ENCODE measurements at regions not wholly inside any gene's neighbourhood (a gene's known extent, or its start where the extent isn't known, plus 50 kb on each side); places are given as distances from the start of the nearest gene placed in this dataset.
"Not testable (repeated sequence)": the region's sequence is repeated elsewhere in the genome, so short reads cannot be mapped to it uniquely, and the experiment has no call there.

GRCh38 chr20:26201026-26201425 is 504.4 kb upstream of the ZNF337 start:
- H3K4me3 Mint-ChIP-seq; H3K4me1 Mint-ChIP-seq (ENCODE audit: low read depth); H3K27me3 Mint-ChIP-seq; H3K36me3 Mint-ChIP-seq (ENCODE audit: low read depth); H3K9me3 Mint-ChIP-seq; H3K27ac Mint-ChIP-seq: not testable (repeated sequence)

GRCh38 chr20:26187329-26187728 is 490.7 kb upstream of the ZNF337 start:
- not testable (repeated sequence) for H3K27me3 Mint-ChIP-seq; H3K27ac Mint-ChIP-seq; H3K4me1 Mint-ChIP-seq (ENCODE audit: low read depth)

DNA sequence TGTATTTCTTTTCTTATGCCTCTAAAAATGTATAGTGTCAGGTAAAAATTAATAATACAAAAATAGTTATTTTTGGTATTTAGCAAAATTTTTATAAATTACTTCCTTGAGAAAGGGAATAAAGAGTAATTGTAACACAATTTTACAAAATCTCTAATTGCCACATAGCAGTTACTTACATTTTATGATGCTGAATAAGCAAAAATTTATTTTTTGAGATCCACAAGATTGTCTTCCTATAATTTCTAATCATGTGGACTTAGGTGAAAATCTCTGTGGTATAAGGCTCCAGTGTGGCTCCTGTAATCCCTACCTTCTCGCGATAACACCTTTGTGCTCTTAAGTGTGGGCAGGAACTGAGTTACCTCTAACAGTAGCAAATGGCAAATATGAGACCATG is 487.1 kb upstream of the ZNF337 start:
- not testable (repeated sequence) for H3K4me3 Mint-ChIP-seq; H3K27ac Mint-ChIP-seq; H3K27me3 Mint-ChIP-seq; H3K4me1 Mint-ChIP-seq (ENCODE audit: low read depth); H3K9me3 Mint-ChIP-seq; H3K36me3 Mint-ChIP-seq (ENCODE audit: low read depth)

More at GRCh38 chr20:26187329-26187728, 490.7 kb upstream of the ZNF337 start:
- not testable (repeated sequence) for H3K4me3 Mint-ChIP-seq; H3K36me3 Mint-ChIP-seq (ENCODE audit: low read depth); H3K9me3 Mint-ChIP-seq

DNA sequence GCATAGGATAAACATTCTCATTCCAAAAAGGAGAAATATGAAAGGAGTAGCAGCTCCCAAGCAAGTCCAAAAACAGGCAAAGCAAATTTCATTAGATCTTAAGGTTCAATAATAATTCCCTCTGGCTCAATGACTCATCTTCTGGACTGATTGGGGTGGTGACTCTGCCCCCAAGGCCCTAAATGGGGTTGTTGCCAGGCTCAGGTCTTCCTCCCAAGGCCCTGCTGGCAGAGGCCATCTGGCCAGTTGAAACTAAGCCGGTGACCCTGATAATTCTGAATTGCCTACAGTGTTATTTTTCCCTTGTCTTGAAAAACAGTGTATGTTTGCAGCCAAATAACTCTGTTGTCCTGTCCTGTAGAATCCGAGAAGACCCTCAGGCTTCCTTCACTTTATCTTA is 484.7 kb upstream of the ZNF337 start:
- H3K4me3 Mint-ChIP-seq; H3K27me3 Mint-ChIP-seq; H3K36me3 Mint-ChIP-seq (ENCODE audit: low read depth); H3K9me3 Mint-ChIP-seq; H3K4me1 Mint-ChIP-seq (ENCODE audit: low read depth); H3K27ac Mint-ChIP-seq: not testable (repeated sequence)

GRCh38 chr20:26171875-26172274 is 475.2 kb upstream of the ZNF337 start:
- H3K27ac Mint-ChIP-seq; H3K36me3 Mint-ChIP-seq (ENCODE audit: low read depth); H3K27me3 Mint-ChIP-seq; H3K4me1 Mint-ChIP-seq (ENCODE audit: low read depth); H3K4me3 Mint-ChIP-seq; H3K9me3 Mint-ChIP-seq: not testable (repeated sequence)

GRCh38 chr20:26169506-26169905 is 472.9 kb upstream of the ZNF337 start:
- Mint-ChIP-seq H3K36me3 (ENCODE audit: low read depth) (no peaks in the 10 kb centered on the region), H3K27me3 (peaks cover 3% of the 10 kb centered on the region), H3K27ac (no peak overlapping the region), H3K4me1 (ENCODE audit: low read depth) (no peaks in the 10 kb centered on the region), H3K4me3 (no peak overlapping the region), H3K9me3 (no peaks in the 10 kb centered on the region)

DNA sequence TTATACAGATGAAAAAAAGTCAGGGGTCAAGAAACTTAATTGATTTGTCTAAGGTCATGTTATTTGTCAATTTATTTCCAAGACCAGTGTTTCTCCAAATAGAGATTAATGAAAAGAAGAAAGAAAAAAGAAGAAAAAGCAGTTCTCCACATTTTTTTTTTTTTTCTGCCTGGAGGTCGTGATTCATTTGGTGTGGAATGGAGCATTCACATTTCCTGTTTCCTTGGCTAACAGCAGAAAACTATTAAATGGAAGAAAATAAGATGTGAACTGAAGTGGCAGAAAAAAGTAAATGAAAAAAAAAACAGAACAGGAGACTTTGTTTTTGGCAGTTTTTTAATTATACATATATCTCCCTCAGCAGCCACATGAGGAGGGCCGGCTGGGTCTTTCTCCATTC is 470.8 kb upstream of the ZNF337 start:
- Mint-ChIP-seq H3K27ac (no peak overlapping the region), H3K27me3 (peaks cover 6% of the 10 kb centered on the region)

GRCh38 chr20:26163890-26164289 is 467.2 kb upstream of the ZNF337 start:
- no peaks in the 10 kb centered on the region for H3K36me3 Mint-ChIP-seq (ENCODE audit: low read depth)
- H3K9me3 Mint-ChIP-seq = no peaks in the 10 kb centered on the region
- no peak overlapping the region for H3K4me3 Mint-ChIP-seq
- H3K27me3 Mint-ChIP-seq = peaks cover 3% of the 10 kb centered on the region
- H3K27ac Mint-ChIP-seq = no peak overlapping the region
- H3K4me1 Mint-ChIP-seq (ENCODE audit: low read depth) = no peaks in the 10 kb centered on the region

More for the DNA sequence above, 470.8 kb upstream of the ZNF337 start:
- H3K4me3 Mint-ChIP-seq = no peak overlapping the region
- no peaks in the 10 kb centered on the region for H3K36me3 Mint-ChIP-seq (ENCODE audit: low read depth)
- H3K4me1 Mint-ChIP-seq (ENCODE audit: low read depth) = no peaks in the 10 kb centered on the region
- no peaks in the 10 kb centered on the region for H3K9me3 Mint-ChIP-seq

- H3K27me3 Mint-ChIP-seq; H3K4me3 Mint-ChIP-seq; H3K36me3 Mint-ChIP-seq (ENCODE audit: low read depth); H3K27ac Mint-ChIP-seq; H3K9me3 Mint-ChIP-seq; H3K4me1 Mint-ChIP-seq (ENCODE audit: low read depth): not testable (repeated sequence)
Observed at GRCh38 chr20:26163151-26163550, 466.5 kb upstream of the ZNF337 start.

GRCh38 chr20:26161741-26162140 is 465.1 kb upstream of the ZNF337 start:
- H3K36me3 Mint-ChIP-seq (ENCODE audit: low read depth) = not testable (repeated sequence)

GRCh38 chr20:26160916-26161315 is 464.3 kb upstream of the ZNF337 start:
- H3K4me1 Mint-ChIP-seq (ENCODE audit: low read depth); H3K4me3 Mint-ChIP-seq; H3K27ac Mint-ChIP-seq; H3K27me3 Mint-ChIP-seq; H3K36me3 Mint-ChIP-seq (ENCODE audit: low read depth); H3K9me3 Mint-ChIP-seq: not testable (repeated sequence)

More at GRCh38 chr20:26161741-26162140, 465.1 kb upstream of the ZNF337 start:
- H3K27me3 Mint-ChIP-seq; H3K9me3 Mint-ChIP-seq; H3K4me3 Mint-ChIP-seq; H3K27ac Mint-ChIP-seq; H3K4me1 Mint-ChIP-seq (ENCODE audit: low read depth): not testable (repeated sequence)

DNA sequence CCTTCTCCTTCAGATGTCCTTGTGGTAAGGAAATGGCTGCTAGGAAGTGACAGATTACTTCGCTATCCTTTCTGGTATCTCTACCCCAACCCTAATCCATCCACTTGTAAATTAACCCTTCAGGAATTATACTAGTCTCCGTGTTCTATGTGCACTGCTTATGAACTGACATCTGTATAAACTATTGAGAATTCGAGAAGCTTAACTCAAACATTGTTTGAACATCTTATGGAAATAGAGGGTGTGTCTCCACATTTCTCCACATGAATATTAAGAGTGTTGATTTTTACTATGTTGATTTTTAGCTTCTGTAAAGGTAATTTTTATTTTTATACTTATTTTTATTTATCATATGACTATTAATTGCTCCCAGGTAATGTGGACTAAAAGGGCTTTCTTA is 457.6 kb upstream of the ZNF337 start:
- no peaks in the 10 kb centered on the region for H3K27me3 Mint-ChIP-seq
- peaks cover 3% of the 10 kb centered on the region for H3K9me3 Mint-ChIP-seq
- no peaks in the 10 kb centered on the region for H3K4me1 Mint-ChIP-seq (ENCODE audit: low read depth)
- no peak overlapping the region for H3K4me3 Mint-ChIP-seq
- no peaks in the 10 kb centered on the region for H3K36me3 Mint-ChIP-seq (ENCODE audit: low read depth)
- H3K27ac Mint-ChIP-seq = no peak overlapping the region

DNA sequence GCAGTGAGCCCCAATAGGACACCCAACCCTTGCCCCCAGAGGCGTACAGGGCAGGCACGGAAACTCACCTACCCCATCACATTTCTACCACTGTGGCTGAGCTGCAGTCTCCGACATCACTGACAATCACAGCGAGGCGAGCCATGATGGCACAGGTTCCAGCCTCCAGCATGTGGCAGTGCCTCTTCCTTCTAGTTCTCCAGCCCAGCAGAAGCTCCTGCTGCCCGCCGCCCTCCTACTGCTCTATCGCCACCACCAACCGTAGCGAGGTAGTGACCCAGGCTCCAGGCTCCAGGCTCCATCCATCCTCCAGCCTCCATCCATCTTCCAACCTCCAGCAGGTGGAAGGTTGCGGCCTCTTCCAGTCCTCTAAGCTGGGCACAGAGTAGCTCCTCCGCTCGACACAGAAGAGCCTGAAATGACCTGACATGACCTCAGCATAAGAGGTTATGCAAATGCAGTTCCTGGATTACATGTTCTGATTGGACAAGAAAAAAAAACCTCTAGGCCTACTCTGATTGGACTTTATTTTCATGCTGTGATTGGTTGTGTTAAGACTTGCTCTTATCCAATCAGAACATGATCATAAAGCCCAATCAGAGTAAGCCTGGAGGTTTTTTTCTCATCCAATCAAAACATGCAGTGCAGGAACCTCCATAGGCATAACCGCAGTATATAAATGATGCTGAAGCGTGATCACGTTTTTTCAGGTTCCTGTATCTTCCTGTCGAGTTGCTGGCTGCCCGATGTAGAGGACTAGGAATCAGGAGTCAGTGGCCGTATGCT is 438.9 kb upstream of the ZNF337 start:
- Mint-ChIP-seq H3K4me3 (no peak overlapping the region), H3K27me3 (no peaks in the 10 kb centered on the region), H3K36me3 (ENCODE audit: low read depth) (no peaks in the 10 kb centered on the region)

GRCh38 chr20:26134606-26135005 is 438.0 kb upstream of the ZNF337 start:
- H3K4me3 Mint-ChIP-seq = no peak overlapping the region
- no peaks in the 10 kb centered on the region for H3K27me3 Mint-ChIP-seq
- no peaks in the 10 kb centered on the region for H3K9me3 Mint-ChIP-seq
- H3K4me1 Mint-ChIP-seq (ENCODE audit: low read depth) = no peaks in the 10 kb centered on the region
- no peaks in the 10 kb centered on the region for H3K36me3 Mint-ChIP-seq (ENCODE audit: low read depth)
- no peak overlapping the region for H3K27ac Mint-ChIP-seq

More for the DNA sequence above, 438.9 kb upstream of the ZNF337 start:
- Mint-ChIP-seq H3K27ac (peak overlapping the region; percentile 24), H3K4me1 (ENCODE audit: low read depth) (no peaks in the 10 kb centered on the region), H3K9me3 (no peaks in the 10 kb centered on the region)

GRCh38 chr20:26133794-26134193 is 437.1 kb upstream of the ZNF337 start:
- not testable (repeated sequence) for H3K4me3 Mint-ChIP-seq; H3K4me1 Mint-ChIP-seq (ENCODE audit: low read depth); H3K36me3 Mint-ChIP-seq (ENCODE audit: low read depth); H3K27ac Mint-ChIP-seq; H3K9me3 Mint-ChIP-seq; H3K27me3 Mint-ChIP-seq

GRCh38 chr20:26120920-26121319 is 424.3 kb upstream of the ZNF337 start:
- not testable (repeated sequence) for H3K4me3 Mint-ChIP-seq; H3K27me3 Mint-ChIP-seq; H3K27ac Mint-ChIP-seq; H3K4me1 Mint-ChIP-seq (ENCODE audit: low read depth); H3K36me3 Mint-ChIP-seq (ENCODE audit: low read depth); H3K9me3 Mint-ChIP-seq

Measured in stimulated activated naive CD8-positive, alpha-beta T cell treated with anti-CD3 and anti-CD28 coated beads, Interleukin-15, Interleukin-2, amounts not matched to agents 100 ng/mL and 50 ng/mL, for 24 hours (primary cell).